Fibroblast of mammary gland (primary cell): ENCODE measurements at regions not wholly inside any gene's neighbourhood (a gene's known extent, or its start where the extent isn't known, plus 50 kb on each side); places are given as distances from the start of the nearest gene placed in this dataset.

Experiments
- DNase-seq: peaks from one replicate; pipeline ENCODE4 v3.0.0-alpha.2; 2010; ENCODE audit warnings: low read depth
- H3K4me3 ChIP-seq: 2 replicates; pipeline ENCODE4 v1.5.1; 2011; ENCODE audit warnings: low read depth, mild to moderate bottlenecking, low read length, moderate library complexity; ENCODE audit not compliant: control insufficient read depth
- TF ChIP-seq, protein P1 (sequence below): conservative IDR thresholded peaks from 2 replicates; pipeline ENCODE4 v1.5.1; 2011; ENCODE audit warnings: low read depth, low read length, inconsistent platforms; ENCODE audit not compliant: control insufficient read depth, insufficient read depth

DNA sequence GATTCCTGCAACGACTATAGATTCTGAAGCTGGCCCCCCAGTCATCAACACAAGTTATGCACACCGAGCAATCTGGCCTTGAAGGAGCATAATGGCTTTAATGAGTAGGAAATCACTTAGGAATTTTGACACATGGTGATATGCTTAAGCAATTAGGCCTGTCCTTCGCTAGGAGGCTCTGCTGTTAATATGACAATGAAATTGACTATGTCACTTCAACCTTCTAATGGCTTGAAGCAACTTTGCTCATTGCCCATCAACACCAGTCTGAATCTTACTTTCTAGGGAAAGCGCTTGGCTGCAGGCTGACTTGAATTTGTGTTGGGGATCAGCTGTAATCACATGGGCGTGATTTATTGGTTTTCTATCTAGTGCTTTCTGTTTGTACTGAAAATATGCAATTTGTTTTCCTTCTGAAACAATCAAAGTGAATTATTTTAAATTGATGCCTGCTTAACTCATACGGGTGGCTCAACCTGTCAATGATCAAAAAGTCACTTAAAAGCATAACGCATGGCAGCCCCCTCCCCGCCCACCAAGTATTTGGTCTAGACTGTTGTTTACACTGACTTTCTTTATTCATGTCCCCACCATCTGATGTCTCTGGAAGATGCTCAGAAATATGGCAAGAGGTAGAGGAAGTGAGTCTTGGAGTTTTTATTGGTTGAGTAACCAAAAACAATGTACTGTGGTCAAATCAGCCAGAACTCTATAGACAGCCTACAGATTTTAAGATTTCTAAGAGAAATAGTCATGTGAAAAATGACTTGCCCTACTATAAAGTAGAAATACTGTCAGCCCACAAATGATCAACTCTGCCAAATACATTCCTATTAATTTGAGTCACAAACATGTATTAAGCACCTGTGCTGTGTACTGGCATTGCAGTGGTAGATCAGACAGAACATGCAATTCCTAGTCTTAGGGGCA lies 344.9 kb downstream of the RBM43 start:
- no peak overlapping the region for H3K4me3 ChIP-seq
- TF ChIP-seq, protein P1, sequence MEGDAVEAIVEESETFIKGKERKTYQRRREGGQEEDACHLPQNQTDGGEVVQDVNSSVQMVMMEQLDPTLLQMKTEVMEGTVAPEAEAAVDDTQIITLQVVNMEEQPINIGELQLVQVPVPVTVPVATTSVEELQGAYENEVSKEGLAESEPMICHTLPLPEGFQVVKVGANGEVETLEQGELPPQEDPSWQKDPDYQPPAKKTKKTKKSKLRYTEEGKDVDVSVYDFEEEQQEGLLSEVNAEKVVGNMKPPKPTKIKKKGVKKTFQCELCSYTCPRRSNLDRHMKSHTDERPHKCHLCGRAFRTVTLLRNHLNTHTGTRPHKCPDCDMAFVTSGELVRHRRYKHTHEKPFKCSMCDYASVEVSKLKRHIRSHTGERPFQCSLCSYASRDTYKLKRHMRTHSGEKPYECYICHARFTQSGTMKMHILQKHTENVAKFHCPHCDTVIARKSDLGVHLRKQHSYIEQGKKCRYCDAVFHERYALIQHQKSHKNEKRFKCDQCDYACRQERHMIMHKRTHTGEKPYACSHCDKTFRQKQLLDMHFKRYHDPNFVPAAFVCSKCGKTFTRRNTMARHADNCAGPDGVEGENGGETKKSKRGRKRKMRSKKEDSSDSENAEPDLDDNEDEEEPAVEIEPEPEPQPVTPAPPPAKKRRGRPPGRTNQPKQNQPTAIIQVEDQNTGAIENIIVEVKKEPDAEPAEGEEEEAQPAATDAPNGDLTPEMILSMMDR: no peak
- peak; percentile 52 for DNase-seq

DNA sequence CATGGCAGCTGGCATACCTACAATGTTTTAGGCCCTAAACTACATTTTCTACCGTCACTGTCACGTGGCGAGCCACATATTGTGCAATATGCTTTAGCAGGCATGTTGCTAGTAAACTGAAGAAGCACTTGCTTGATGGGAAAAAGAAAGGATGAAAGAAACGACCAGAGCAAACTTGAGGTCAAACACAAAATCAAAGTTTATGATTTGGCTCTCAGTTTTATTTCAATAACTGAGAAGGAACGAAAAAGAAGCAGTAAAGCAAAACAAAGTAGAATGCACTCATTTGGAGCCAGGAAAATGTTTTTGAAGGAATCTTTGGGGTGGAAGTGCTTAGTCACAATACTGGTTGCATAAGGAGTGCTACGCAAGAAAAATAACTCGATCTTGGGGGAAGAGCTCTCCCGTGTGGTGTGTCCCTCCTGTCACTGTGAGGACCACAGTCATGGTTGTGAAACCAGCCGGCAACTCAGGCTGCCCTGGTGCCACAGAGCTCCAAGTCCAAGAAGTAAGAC lies 349.8 kb downstream of the RBM43 start:
- peak; percentile 97 for DNase-seq
- TF ChIP-seq, protein P1: peak; percentile 42
- no peak overlapping the region for H3K4me3 ChIP-seq

DNA sequence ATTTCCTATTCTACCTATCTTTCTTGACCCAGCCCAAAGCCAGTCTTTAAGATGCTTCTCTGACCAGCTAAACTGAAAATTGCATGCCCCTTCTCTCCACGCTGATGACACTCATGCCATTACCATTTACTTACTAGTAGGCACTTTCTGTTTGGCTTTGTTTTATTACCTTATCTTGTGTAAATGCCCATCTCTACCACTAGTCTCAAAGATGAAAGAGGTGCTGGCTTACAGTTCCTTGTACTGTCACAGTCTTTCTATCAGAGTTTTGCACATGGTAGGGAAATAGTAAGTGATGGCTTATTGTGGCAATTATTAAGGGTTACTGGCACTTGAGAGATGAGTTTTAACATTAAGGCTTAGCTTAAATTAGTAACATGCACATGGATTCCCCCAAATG lies 352.1 kb downstream of the RBM43 start:
- TF ChIP-seq, protein P1: peak; percentile 15
- H3K4me3 ChIP-seq: no peak overlapping the region
- DNase-seq: no peak

DNA sequence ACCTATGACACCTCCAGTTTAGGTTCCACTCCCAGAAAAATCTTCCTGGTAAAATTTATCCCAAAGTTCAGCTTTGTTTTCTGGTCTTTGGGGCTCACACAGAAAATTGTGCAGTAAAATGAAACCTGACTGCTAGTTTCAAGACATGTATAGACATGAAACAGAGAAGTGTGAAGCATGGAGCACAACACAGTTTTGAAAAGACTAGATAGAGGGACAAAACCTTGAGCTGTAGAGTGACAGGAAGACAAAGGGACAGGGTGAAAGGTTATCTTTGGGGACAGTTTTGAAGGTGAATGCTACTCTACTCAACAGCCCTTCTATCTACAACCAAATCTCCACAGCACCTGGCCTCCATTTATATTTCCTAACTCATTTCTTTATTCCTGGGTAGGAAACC lies 352.6 kb downstream of the RBM43 start:
- no peak for DNase-seq
- no peak overlapping the region for H3K4me3 ChIP-seq
- TF ChIP-seq, protein P1: no peak

DNA sequence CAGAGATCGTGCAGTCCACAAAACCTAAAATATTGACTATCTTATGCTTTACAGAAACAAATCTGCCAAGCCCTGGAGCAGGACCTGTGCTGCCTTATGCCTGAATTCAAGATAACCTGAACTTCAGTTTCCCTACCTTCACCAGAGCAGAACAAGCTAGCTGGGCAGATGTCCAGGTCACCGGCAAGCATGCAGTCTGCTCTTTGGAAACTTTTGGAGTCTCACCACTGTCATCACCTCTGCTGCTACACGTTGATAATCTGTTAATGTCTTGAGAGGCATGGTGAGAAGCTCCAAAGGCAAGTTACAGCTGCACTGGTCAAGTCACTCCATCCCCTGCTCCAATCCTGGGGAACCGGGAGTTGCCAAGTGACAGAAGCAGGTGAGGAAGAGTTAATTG lies 354.2 kb downstream of the RBM43 start:
- no peak for DNase-seq
- TF ChIP-seq, protein P1: no peak
- H3K4me3 ChIP-seq: no peak overlapping the region

DNA sequence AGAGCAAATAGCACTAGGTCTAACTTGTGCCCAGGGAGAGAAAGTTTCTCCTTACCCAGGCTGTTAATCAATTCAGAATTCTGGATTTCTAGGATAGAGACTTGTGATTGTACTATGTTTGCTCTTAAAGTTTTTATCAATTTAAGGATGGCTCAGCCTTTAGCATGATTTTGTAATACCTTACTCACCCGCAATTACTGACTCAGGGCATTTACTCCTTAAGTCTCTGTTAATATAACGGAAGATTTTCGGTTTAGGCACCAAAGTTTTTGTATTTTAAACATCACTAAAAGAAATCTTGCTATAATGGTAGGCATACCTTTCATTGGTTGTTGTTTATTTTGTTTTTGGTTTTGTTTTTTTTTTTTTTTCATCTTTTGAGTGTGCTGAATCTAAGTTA lies 358.2 kb downstream of the RBM43 start:
- TF ChIP-seq, protein P1: no peak
- no peak overlapping the region for H3K4me3 ChIP-seq
- peak; percentile 36 for DNase-seq
